HEK293 (cell line): ENCODE measurements at regions not wholly inside any gene's neighbourhood (a gene's known extent, or its start where the extent isn't known, plus 50 kb on each side); places are given as distances from the start of the nearest gene placed in this dataset.

Experiments
- CTCF ChIA-PET: fragments of 350-600 bp; formaldehyde crosslinking; extraction: SDS; loops from one replicate; lab custom pipeline; 2021; ENCODE audit warnings: antibody characterized with exemption; lab: Yijun Ruan, JAX
- POLR2A ChIA-PET: fragments of 300-600 bp; formaldehyde crosslinking; extraction: SDS; loops from one replicate; lab custom pipeline; 2020; ENCODE audit warnings: antibody characterized with exemption, inconsistent platforms; lab: Yijun Ruan, JAX
- H3K27ac ChIP-seq: fragments of 200-500 bp; sonication (Bioruptor generic); 2 replicates; pipeline ENCODE4 v1.5.1; 2014; ENCODE audit warnings: low read depth, low read length, control low read depth, inconsistent platforms; ENCODE audit errors: extremely low read depth
- H3K36me3 ChIP-seq, 2 experiments: fragments of 200-500 bp in 1 of 2; sonication (Bioruptor generic) in 1 of 2; 1 replicate in 1 of 2; 2 replicates in 1 of 2; pipeline ENCODE4 v1.5.1; 2014 to 2017; ENCODE audit warnings: inconsistent platforms in 2 of 2, low read length in 2 of 2; ENCODE audit not compliant: control insufficient read depth in 2 of 2, insufficient read depth in 1 of 2
- H3K4me1 ChIP-seq: fragments of 200-500 bp; sonication (Bioruptor generic); 2 replicates; pipeline ENCODE4 v1.5.1; 2014; ENCODE audit warnings: mild to moderate bottlenecking, low read length, inconsistent platforms; ENCODE audit not compliant: control insufficient read depth, insufficient read depth
- H3K4me3 ChIP-seq: 2 replicates; pipeline ENCODE4 v1.5.1; 2011; ENCODE audit warnings: low read depth, mild to moderate bottlenecking, control low read depth, low read length, moderate library complexity
- H3K9me3 ChIP-seq: fragments of 200-500 bp; sonication (Bioruptor generic); 2 replicates; pipeline ENCODE4 v1.5.1; 2014; ENCODE audit warnings: low read depth, low read length, inconsistent platforms; ENCODE audit not compliant: control insufficient read depth, insufficient read depth
- ATF2 ChIP-seq: fragments of 450-650 bp; formaldehyde crosslinking; IDR thresholded peaks from 2 replicates; pipeline ENCODE4 v1.5.1; 2016; ENCODE audit warnings: missing biosample characterization, missing genetic modification characterization, low read depth
- GFI1B ChIP-seq: fragments of 450-650 bp; formaldehyde crosslinking; IDR thresholded peaks from 2 replicates; pipeline ENCODE4 v1.5.1; 2016; ENCODE audit warnings: missing biosample characterization, missing genetic modification characterization
- HOXA7 ChIP-seq: sonication (generic); formaldehyde crosslinking; IDR thresholded peaks from 2 replicates; pipeline ENCODE4 v1.8.1; 2022; ENCODE audit warnings: missing genetic modification reagents, borderline replicate concordance
- IKZF3 ChIP-seq: fragments of 450-650 bp; IDR thresholded peaks from 2 replicates; pipeline ENCODE4 v1.5.0; 2018; ENCODE audit warnings: missing biosample characterization, mild to moderate bottlenecking, missing genetic modification characterization, moderate library complexity
- KLF10 ChIP-seq: fragments of 450-650 bp; IDR thresholded peaks from 2 replicates; pipeline ENCODE4 v1.5.1; 2018; ENCODE audit warnings: missing biosample characterization, mild to moderate bottlenecking, missing genetic modification characterization
- KLF9 ChIP-seq: fragments of 450-650 bp; formaldehyde crosslinking; IDR thresholded peaks from 2 replicates; pipeline ENCODE4 v1.5.1; 2016; ENCODE audit warnings: missing biosample characterization, missing genetic modification characterization, low read depth
- REPIN1 ChIP-seq: fragments of 450-650 bp; formaldehyde crosslinking; IDR thresholded peaks from 2 replicates; pipeline ENCODE4 v1.5.1; 2017; ENCODE audit warnings: missing biosample characterization, missing genetic modification characterization, low read depth
- SALL2 ChIP-seq: fragments of 450-650 bp; formaldehyde crosslinking; IDR thresholded peaks from 2 replicates; pipeline ENCODE4 v1.5.0; 2017; ENCODE audit warnings: missing biosample characterization, mild to moderate bottlenecking, missing genetic modification characterization, borderline replicate concordance
- SP2 ChIP-seq: fragments of 450-650 bp; formaldehyde crosslinking; IDR thresholded peaks from 2 replicates; pipeline ENCODE4 v1.5.1; 2016; ENCODE audit warnings: missing biosample characterization, missing genetic modification characterization
- ZBTB11 ChIP-seq: fragments of 450-650 bp; formaldehyde crosslinking; conservative IDR thresholded peaks from 2 replicates; pipeline ENCODE4 v1.5.1; 2016; ENCODE audit warnings: low read depth, missing biosample characterization, missing genetic modification characterization
- ZBTB7A ChIP-seq: fragments of 450-650 bp; formaldehyde crosslinking; IDR thresholded peaks from 2 replicates; pipeline ENCODE4 v1.5.1; 2016; ENCODE audit warnings: low read depth, missing biosample characterization, missing genetic modification characterization
- ZBTB8A ChIP-seq: fragments of 450-650 bp; formaldehyde crosslinking; IDR thresholded peaks from 2 replicates; pipeline ENCODE4 v1.5.1; 2016; ENCODE audit warnings: missing biosample characterization, missing genetic modification characterization
- ZEB2 ChIP-seq: fragments of 450-650 bp; formaldehyde crosslinking; IDR thresholded peaks from 2 replicates; pipeline ENCODE4 v1.5.1; 2016; ENCODE audit warnings: missing biosample characterization, missing genetic modification characterization
- ZNF112 ChIP-seq: fragments of 450-650 bp; formaldehyde crosslinking; IDR thresholded peaks from 2 replicates; pipeline ENCODE4 v1.5.0; 2017; ENCODE audit warnings: missing biosample characterization, missing genetic modification characterization
- ZNF140 ChIP-seq: fragments of 450-650 bp; formaldehyde crosslinking; IDR thresholded peaks from 2 replicates; pipeline ENCODE4 v1.5.1; 2016; ENCODE audit warnings: missing biosample characterization, missing genetic modification characterization
- ZNF146 ChIP-seq: fragments of 450-650 bp; formaldehyde crosslinking; IDR thresholded peaks from 2 replicates; pipeline ENCODE4 v1.5.1; 2016; ENCODE audit warnings: missing biosample characterization, missing genetic modification characterization
- ZNF211 ChIP-seq: fragments of 450-650 bp; formaldehyde crosslinking; IDR thresholded peaks from 2 replicates; pipeline ENCODE4 v1.5.1; 2016; ENCODE audit warnings: low read depth, missing biosample characterization, missing genetic modification characterization
- ZNF266 ChIP-seq: fragments of 450-650 bp; formaldehyde crosslinking; IDR thresholded peaks from 2 replicates; pipeline ENCODE4 v1.5.1; 2016; ENCODE audit warnings: missing biosample characterization, missing genetic modification characterization, low read depth
- ZNF311 ChIP-seq: fragments of 450-650 bp; formaldehyde crosslinking; IDR thresholded peaks from 2 replicates; pipeline ENCODE4 v1.5.1; 2017; ENCODE audit warnings: missing biosample characterization, missing genetic modification characterization, borderline replicate concordance
- ZNF335 ChIP-seq: fragments of 450-650 bp; formaldehyde crosslinking; conservative IDR thresholded peaks from 2 replicates; pipeline ENCODE4 v1.5.1; 2016; ENCODE audit warnings: missing biosample characterization, missing genetic modification characterization
- ZNF366 ChIP-seq: fragments of 450-650 bp; formaldehyde crosslinking; conservative IDR thresholded peaks from 2 replicates; pipeline ENCODE4 v1.5.1; 2016; ENCODE audit warnings: missing biosample characterization, missing genetic modification characterization
- ZNF37A ChIP-seq: fragments of 450-650 bp; IDR thresholded peaks from 2 replicates; pipeline ENCODE4 v1.5.1; 2018; ENCODE audit warnings: missing biosample characterization, missing genetic modification characterization
- ZNF426 ChIP-seq: fragments of 450-650 bp; formaldehyde crosslinking; IDR thresholded peaks from 2 replicates; pipeline ENCODE4 v1.5.1; 2017; ENCODE audit warnings: missing biosample characterization, missing genetic modification characterization, mild to moderate bottlenecking, inconsistent platforms, moderate library complexity
- ZNF48 ChIP-seq: fragments of 450-650 bp; formaldehyde crosslinking; IDR thresholded peaks from 2 replicates; pipeline ENCODE4 v1.5.1; 2016; ENCODE audit warnings: missing biosample characterization, missing genetic modification characterization
- ZNF521 ChIP-seq: fragments of 450-650 bp; formaldehyde crosslinking; IDR thresholded peaks from 2 replicates; pipeline ENCODE4 v1.5.1; 2017; ENCODE audit warnings: missing biosample characterization, mild to moderate bottlenecking, missing genetic modification characterization
- ZNF548 ChIP-seq: fragments of 450-650 bp; formaldehyde crosslinking; IDR thresholded peaks from 2 replicates; pipeline ENCODE4 v1.5.1; 2016; ENCODE audit warnings: missing biosample characterization, missing genetic modification characterization
- ZNF560 ChIP-seq: fragments of 450-650 bp; formaldehyde crosslinking; IDR thresholded peaks from 2 replicates; pipeline ENCODE4 v1.5.1; 2017; ENCODE audit warnings: missing biosample characterization, missing genetic modification characterization, borderline replicate concordance
- ZNF600 ChIP-seq: fragments of 450-650 bp; formaldehyde crosslinking; IDR thresholded peaks from 2 replicates; pipeline ENCODE4 v1.5.1; 2016; ENCODE audit warnings: missing biosample characterization, missing genetic modification characterization
- ZNF610 ChIP-seq: fragments of 450-650 bp; formaldehyde crosslinking; IDR thresholded peaks from 2 replicates; pipeline ENCODE4 v1.5.1; 2016; ENCODE audit warnings: missing biosample characterization, missing genetic modification characterization, borderline replicate concordance
- ZNF621 ChIP-seq: fragments of 450-650 bp; formaldehyde crosslinking; IDR thresholded peaks from 2 replicates; pipeline ENCODE4 v1.5.1; 2017; ENCODE audit warnings: missing biosample characterization, missing genetic modification characterization
- ZNF623 ChIP-seq: fragments of 450-650 bp; formaldehyde crosslinking; IDR thresholded peaks from 2 replicates; pipeline ENCODE4 v1.5.1; 2016; ENCODE audit warnings: missing biosample characterization, missing genetic modification characterization
- ZNF629 ChIP-seq: fragments of 450-650 bp; formaldehyde crosslinking; IDR thresholded peaks from 2 replicates; pipeline ENCODE4 v1.5.1; 2017; ENCODE audit warnings: missing biosample characterization, missing genetic modification characterization
- ZNF747 ChIP-seq: fragments of 450-650 bp; formaldehyde crosslinking; IDR thresholded peaks from 2 replicates; pipeline ENCODE4 v1.5.1; 2016; ENCODE audit warnings: missing biosample characterization, missing genetic modification characterization
- ZNF785 ChIP-seq: fragments of 450-650 bp; formaldehyde crosslinking; IDR thresholded peaks from 2 replicates; pipeline ENCODE4 v1.5.1; 2016; ENCODE audit warnings: missing biosample characterization, missing genetic modification characterization
- ZSCAN23 ChIP-seq: fragments of 450-650 bp; formaldehyde crosslinking; IDR thresholded peaks from 2 replicates; pipeline ENCODE4 v1.5.1; 2016; ENCODE audit warnings: missing biosample characterization, missing genetic modification characterization
- ZXDB ChIP-seq: fragments of 450-650 bp; formaldehyde crosslinking; IDR thresholded peaks from 2 replicates; pipeline ENCODE4 v1.5.1; 2016; ENCODE audit warnings: missing biosample characterization, missing genetic modification characterization

- no peak for TF ChIP-seq ZBTB11 (tag by site-specific recombination)
- no peak for TF ChIP-seq KLF10 (tag by site-specific recombination)
- TF ChIP-seq ZNF48 (tag by site-specific recombination), result no peak
- no peak for TF ChIP-seq ZNF623 (tag by site-specific recombination)
- no peak for TF ChIP-seq REPIN1 (tag by site-specific recombination)
- TF ChIP-seq ZNF211 (tag by site-specific recombination), result no peak
- no peak for TF ChIP-seq ZEB2 (tag by site-specific recombination)
- no peak for TF ChIP-seq SP2 (tag by site-specific recombination)
- TF ChIP-seq, all 188 proteins: peak for 0
Measured at GRCh38 chr5:92885950-92886349, 695.1 kb downstream of the NR2F1-AS1 start (continued).

- CTCF ChIA-PET, result interaction anchor here (0.9 kb wide), 1 partner anchor 15 kb away, joined by 5 read pairs; no protein-coding TSS in a partner anchor
Measured at GRCh38 chr5:92884469-92884868, 696.5 kb downstream of the NR2F1-AS1 start.

GRCh38 chr5:92879806-92880543 lies 701.0 kb downstream of the NR2F1-AS1 start:
- ChIA-PET CTCF (no interaction called here), POLR2A (no interaction called here)
- H3K36me3 ChIP-seq, result no peaks in the 10 kb centered on the region
- no peak overlapping the region for H3K4me3 ChIP-seq
- no peaks in the 10 kb centered on the region for H3K4me1 ChIP-seq
- H3K27ac ChIP-seq, result no peak overlapping the region
- no peaks in the 10 kb centered on the region for H3K9me3 ChIP-seq
- TF ChIP-seq ZNF610 (tag by site-specific recombination) (no peak), IKZF3 (tag by site-specific recombination) (no peak), ZBTB7A (no peak), ZNF785 (tag by site-specific recombination) (no peak), ZNF600 (tag by site-specific recombination) (no peak), ZBTB8A (no peak), ZNF521 (tag by site-specific recombination) (no peak), ZNF426 (tag by site-specific recombination) (no peak), ZNF146 (tag by site-specific recombination) (no peak), SP2 (tag by site-specific recombination) (no peak), ZNF266 (tag by site-specific recombination) (no peak), ZNF747 (tag by site-specific recombination) (no peak), ZNF37A (no peak), GFI1B (tag by site-specific recombination) (no peak), KLF9 (tag by site-specific recombination) (no peak), ZNF629 (no peak), ATF2 (tag by site-specific recombination) (no peak)

More at GRCh38 chr5:92884469-92884868, 696.5 kb downstream of the NR2F1-AS1 start:
- POLR2A ChIA-PET, result no interaction called here
- no peak overlapping the region for H3K27ac ChIP-seq
- H3K9me3 ChIP-seq, result no peaks in the 10 kb centered on the region
- no peaks in the 10 kb centered on the region for H3K4me1 ChIP-seq
- TF ChIP-seq HOXA7 (CRISPR knock-in tag) (no peak), ZNF610 (tag by site-specific recombination) (no peak), ZNF560 (no peak), ZNF600 (tag by site-specific recombination) (no peak), ZNF621 (tag by site-specific recombination) (no peak), ZNF548 (tag by site-specific recombination) (no peak), ZNF366 (no peak), ZNF311 (tag by site-specific recombination) (no peak), ZNF140 (tag by site-specific recombination) (no peak), ZNF112 (tag by site-specific recombination) (no peak), SALL2 (tag by site-specific recombination) (no peak), ZNF335 (tag by site-specific recombination) (no peak), ZXDB (tag by site-specific recombination) (no peak), ZSCAN23 (tag by site-specific recombination) (no peak), GFI1B (tag by site-specific recombination) (no peak)
- H3K36me3 ChIP-seq, result no peaks in the 10 kb centered on the region
- H3K4me3 ChIP-seq, result no peak overlapping the region
